IMR-90 (cell line): ENCODE measurements at regions not wholly inside any gene's neighbourhood (a gene's known extent, or its start where the extent isn't known, plus 50 kb on each side); places are given as distances from the start of the nearest gene placed in this dataset.

Experiments
- ATAC-seq: fragments of 200-7000 bp; cut with Tn5 transposase; 2 replicates; pipeline ENCODE4 v1.9.1; 2020; ENCODE audit warnings: low read depth, mild to moderate bottlenecking, moderate library complexity
- BruUV-seq: library from RNA; stranded (reverse); fragments of 400-500 nt; replicated peaks from 2 replicates; lab custom pipeline; 2021; lab: Mats Ljungman, UMichigan
- CTCF ChIA-PET: fragments of 300-600 bp; formaldehyde crosslinking; extraction: SDS; loops from one replicate; lab custom pipeline; 2021; ENCODE audit warnings: antibody characterized with exemption; lab: Yijun Ruan, JAX
- POLR2A ChIA-PET: fragments of 300-600 bp; sonication (Branson Sonifier 250); formaldehyde crosslinking; loops from one replicate; lab custom pipeline; 2022; ENCODE audit warnings: antibody characterized with exemption; ENCODE audit not compliant: unreplicated experiment; lab: Charles Lee
- DNase-seq: peaks from one replicate; pipeline ENCODE4 v3.0.0; 2013
- H2AFZ ChIP-seq: replicated peaks from 2 replicates; pipeline ENCODE3; 2013; ENCODE audit warnings: low read length, mild to moderate bottlenecking; ENCODE audit not compliant: poor library complexity
- H2AK5ac ChIP-seq: 2 replicates; pipeline ENCODE4 v1.6.1; 2013; ENCODE audit warnings: low read depth, low read length, inconsistent platforms
- H2AK9ac ChIP-seq: replicated peaks from 2 replicates; pipeline ENCODE3; 2013; ENCODE audit warnings: mild to moderate bottlenecking, low read depth, low read length, moderate library complexity; ENCODE audit not compliant: poor library complexity
- H2BK120ac ChIP-seq: 2 replicates; pipeline ENCODE4 v1.6.1; 2013; ENCODE audit warnings: low read depth, low read length, inconsistent platforms
- H2BK15ac ChIP-seq: 3 replicates; pipeline ENCODE4 v1.6.1; 2013; ENCODE audit warnings: low read depth, low read length, inconsistent platforms
- H2BK20ac ChIP-seq: 2 replicates; pipeline ENCODE4 v1.6.1; 2013; ENCODE audit warnings: low read depth, mild to moderate bottlenecking, inconsistent platforms, low read length, moderate library complexity
- H2BK5ac ChIP-seq: 2 replicates; pipeline ENCODE4 v1.6.1; 2013; ENCODE audit warnings: mild to moderate bottlenecking, low read depth, low read length, inconsistent platforms; ENCODE audit not compliant: poor library complexity, severe bottlenecking
- H3K14ac ChIP-seq: replicated peaks from 2 replicates; pipeline ENCODE4 v1.6.1; 2013; ENCODE audit warnings: low read depth, low read length, inconsistent platforms
- H3K18ac ChIP-seq: 2 replicates; pipeline ENCODE4 v1.6.1; 2013; ENCODE audit warnings: low read depth, low read length, control low read depth
- H3K23ac ChIP-seq: 2 replicates; pipeline ENCODE4 v1.6.1; 2013; ENCODE audit warnings: low read depth, low read length, inconsistent platforms
- H3K27ac ChIP-seq: 2 replicates; pipeline ENCODE4 v1.5.1; 2013; ENCODE audit warnings: mild to moderate bottlenecking, control low read depth, low read length; ENCODE audit not compliant: insufficient read depth
- H3K27me3 ChIP-seq: 2 replicates; pipeline ENCODE4 v1.6.1; 2013; ENCODE audit warnings: low read length; ENCODE audit not compliant: control insufficient read depth, insufficient read depth
- H3K36me3 ChIP-seq: 2 replicates; pipeline ENCODE4 v1.6.1; 2013; ENCODE audit warnings: low read length, mixed read lengths; ENCODE audit not compliant: control insufficient read depth, insufficient read depth
- H3K4ac ChIP-seq: 2 replicates; pipeline ENCODE4 v1.6.1; 2013; ENCODE audit warnings: low read depth, low read length, inconsistent platforms
- H3K4me1 ChIP-seq: 2 replicates; pipeline ENCODE4 v1.6.1; 2013; ENCODE audit warnings: low read length, mixed read lengths; ENCODE audit not compliant: control insufficient read depth, insufficient read depth
- H3K4me2 ChIP-seq: 2 replicates; pipeline ENCODE4 v1.6.1; 2013; ENCODE audit warnings: low read depth, mild to moderate bottlenecking, control low read depth, low read length, moderate library complexity
- H3K4me3 ChIP-seq: 2 replicates; pipeline ENCODE4 v1.5.1; 2013; ENCODE audit warnings: low read depth, mild to moderate bottlenecking, control low read depth, low read length, moderate library complexity; ENCODE audit not compliant: insufficient read depth
- H3K56ac ChIP-seq: 2 replicates; pipeline ENCODE4 v1.6.1; 2013; ENCODE audit warnings: low read length, inconsistent platforms; ENCODE audit not compliant: insufficient read depth; ENCODE audit errors: extremely low read depth
- H3K79me1 ChIP-seq, 2 experiments: 2 replicates each; pipeline ENCODE4 v1.6.1; 2013; ENCODE audit warnings: low read length in 2 of 2, inconsistent platforms in 1 of 2, low read depth in 1 of 2
- H3K9ac ChIP-seq: 2 replicates; pipeline ENCODE4 v1.6.1; 2013; ENCODE audit warnings: low read depth, low read length, control low read depth
- H3K9me1 ChIP-seq: 2 replicates; pipeline ENCODE4 v1.6.1; 2013; ENCODE audit warnings: low read length, inconsistent platforms; ENCODE audit not compliant: insufficient read depth
- H3K9me3 ChIP-seq: 2 replicates; pipeline ENCODE4 v1.6.1; 2013; ENCODE audit warnings: low read length; ENCODE audit not compliant: control insufficient read depth, insufficient read depth
- H4K20me1 ChIP-seq: 2 replicates; pipeline ENCODE4 v1.6.1; 2013; ENCODE audit warnings: low read length, inconsistent platforms; ENCODE audit not compliant: insufficient read depth
- H4K5ac ChIP-seq: 2 replicates; pipeline ENCODE4 v1.6.1; 2013; ENCODE audit warnings: mild to moderate bottlenecking, low read depth, low read length, control low read depth
- H4K8ac ChIP-seq, 2 experiments: 2 replicates each; pipeline ENCODE4 v1.6.1; 2013; ENCODE audit warnings: low read depth in 2 of 2, low read length in 2 of 2, control low read depth in 1 of 2, inconsistent platforms in 1 of 2
- H4K91ac ChIP-seq: 2 replicates; pipeline ENCODE4 v1.6.1; 2013; ENCODE audit warnings: low read depth, low read length, inconsistent platforms; ENCODE audit not compliant: insufficient read depth
- FOS ChIP-seq: fragments of 150-350 bp; IDR thresholded peaks from 2 replicates; pipeline ENCODE4 v1.6.1; 2016; ENCODE audit warnings: low read depth, low read length
- MAZ ChIP-seq: IDR thresholded peaks from 2 replicates; pipeline ENCODE4 v1.6.1; 2012; ENCODE audit warnings: low read depth, mild to moderate bottlenecking, low read length, improper control_type of control experiment, moderate library complexity, borderline replicate concordance
- MXI1 ChIP-seq: IDR thresholded peaks from 2 replicates; pipeline ENCODE4 v1.6.1; 2012; ENCODE audit warnings: low read depth, mild to moderate bottlenecking, low read length, moderate library complexity, borderline replicate concordance
- RCOR1 ChIP-seq: IDR thresholded peaks from 2 replicates; pipeline ENCODE4 v1.6.1; 2012; ENCODE audit warnings: mild to moderate bottlenecking, low read length, improper control_type of control experiment; ENCODE audit not compliant: insufficient replicate concordance
- WGBS, 2 experiments: methylation state at CpG; one replicate each; pipeline versions ENCODE4 v1.1.5 to v1.1.7; 2013; ENCODE audit warnings: missing lambda C conversion rate in 2 of 2; ENCODE audit not compliant: insufficient read length in 1 of 2; ENCODE audit errors: extremely low coverage in 2 of 2; 5-methylcytosine and 5-hydroxymethylcytosine counted together
- dilution Hi-C: fragments of 300-500 bp; cut with HindIII; formaldehyde crosslinking; loops from one replicate; pipeline ENCODE4 v1.14.3; 2018; ENCODE audit warnings: low sequenced_read_pairs; ENCODE audit not compliant: unreplicated experiment
- in situ Hi-C: fragments of 300-500 bp; cut with MboI; formaldehyde crosslinking; loops from 3 replicates; pipeline ENCODE4 v1.14.3; 2019; ENCODE audit warnings: low sequenced_read_pairs, inconsistent platforms, mixed read lengths
- intact Hi-C: fragments of 100-400 bp; cut with micrococcal nuclease; formaldehyde crosslinking; loops from 2 replicates; pipeline ENCODE4 v1.10.0; 2022

- H4K8ac ChIP-seq: no peak overlapping the region
- no peak overlapping the region for H3K9ac ChIP-seq
- H3K4me1 ChIP-seq: no peaks in the 10 kb centered on the region
- no peak overlapping the region for H4K91ac ChIP-seq
- H4K5ac ChIP-seq: no peak overlapping the region
- TF ChIP-seq MAZ: no peak
- TF ChIP-seq RCOR1: no peak
- no peak for TF ChIP-seq MXI1
- no peak for TF ChIP-seq FOS
- H2BK20ac ChIP-seq: no peak overlapping the region
- H3K4me2 ChIP-seq: no peak overlapping the region
- no peak overlapping the region for H3K27ac ChIP-seq
- H4K20me1 ChIP-seq: no peaks in the 10 kb centered on the region
- dilution Hi-C loops (no loop called here), in situ Hi-C loops (no loop called here), intact Hi-C loops (no loop called here)
- H3K56ac ChIP-seq: no peak overlapping the region
- no peak for DNase-seq
- no peak overlapping the region for H3K23ac ChIP-seq
- H3K27me3 ChIP-seq: no peaks in the 10 kb centered on the region
- no CpG with 5 or more reads among the region's 1 CpG for WGBS, 2 experiments
- no peak overlapping the region for H2AK5ac ChIP-seq
- no peaks in the 10 kb centered on the region for H3K9me1 ChIP-seq
- no TSS peak for BruUV-seq
- H2AFZ ChIP-seq: no peak overlapping the region
- H3K4ac ChIP-seq: no peak overlapping the region
- POLR2A ChIA-PET: no interaction called here
- no peaks in the 10 kb centered on the region for H3K36me3 ChIP-seq
- H3K79me1 ChIP-seq: no peaks in the 10 kb centered on the region
- no peak overlapping the region for H3K18ac ChIP-seq
- H3K14ac ChIP-seq: no peak overlapping the region
- CTCF ChIA-PET: no interaction called here
- no peak overlapping the region for H2BK5ac ChIP-seq
- H3K9me3 ChIP-seq: peaks cover 9% of the 10 kb centered on the region
- no peak overlapping the region for H3K4me3 ChIP-seq
- H2BK120ac ChIP-seq: no peak overlapping the region
- H2BK15ac ChIP-seq: no peak overlapping the region
- H2AK9ac ChIP-seq: no peak overlapping the region
- no peak for ATAC-seq
These were observed 1203.4 kb downstream of the BRINP3 start for GRCh38 chr1:189274267-189274666.
